ENCODE measurements at regions not wholly inside any gene's neighbourhood (a gene's known extent, or its start where the extent isn't known, plus 50 kb on each side); places are given as distances from the start of the nearest gene placed in this dataset.

- TF ChIP-seq ZNF274 (IDR thresholded peaks at IDR 0.05; ENCODE audit: low read depth, low read length) (no peak), YY1 (IDR thresholded peaks at IDR 0.05; ENCODE audit: insufficient read depth, insufficient read length) (no peak)
Observed at GRCh38 chr16:6232056-6232455, 1100.6 kb upstream of the RBFOX1 start.
